SU-DHL-6 (cell line): ENCODE measurements at regions not wholly inside any gene's neighbourhood (a gene's known extent, or its start where the extent isn't known, plus 50 kb on each side); places are given as distances from the start of the nearest gene placed in this dataset.

Source experiments
- CTCF ChIP-seq: fragments of 200-600 bp; sonication (generic); IDR thresholded peaks from one replicate; pipeline ENCODE4 v1.5.1; 2017; ENCODE audit warnings: antibody characterized with exemption, mild to moderate bottlenecking, low read length, moderate library complexity; ENCODE audit not compliant: insufficient read depth, poor library complexity, severe bottlenecking
- EZH2phosphoT487 ChIP-seq: fragments of 200-600 bp; sonication (generic), shearing (Covaris generic); conservative IDR thresholded peaks from 2 replicates; pipeline ENCODE4 v1.6.1; 2018; ENCODE audit warnings: mild to moderate bottlenecking, antibody characterized with exemption, low read length, moderate library complexity, mixed read lengths

- TF ChIP-seq CTCF (no peak), EZH2phosphoT487 (no peak)
These were observed 1730.1 kb upstream of the PRR20A start for GRCh38 chr13:55410398-55411330.
